ENCODE measurements at regions not wholly inside any gene's neighbourhood (a gene's known extent, or its start where the extent isn't known, plus 50 kb on each side); places are given as distances from the start of the nearest gene placed in this dataset.
"Not testable (repeated sequence)": the region's sequence is repeated elsewhere in the genome, so short reads cannot be mapped to it uniquely, and the experiment has no call there.

- no peak for FAIRE-seq
These were observed 861.3 kb downstream of the TBC1D22A start for GRCh38 chr22:47623763-47624148.

- FAIRE-seq, result no peak
These were observed 860.8 kb downstream of the TBC1D22A start for GRCh38 chr22:47623066-47623762.

GRCh38 chr22:47622541-47622940, 860.1 kb downstream of the TBC1D22A start:
- no peak for FAIRE-seq

DNA sequence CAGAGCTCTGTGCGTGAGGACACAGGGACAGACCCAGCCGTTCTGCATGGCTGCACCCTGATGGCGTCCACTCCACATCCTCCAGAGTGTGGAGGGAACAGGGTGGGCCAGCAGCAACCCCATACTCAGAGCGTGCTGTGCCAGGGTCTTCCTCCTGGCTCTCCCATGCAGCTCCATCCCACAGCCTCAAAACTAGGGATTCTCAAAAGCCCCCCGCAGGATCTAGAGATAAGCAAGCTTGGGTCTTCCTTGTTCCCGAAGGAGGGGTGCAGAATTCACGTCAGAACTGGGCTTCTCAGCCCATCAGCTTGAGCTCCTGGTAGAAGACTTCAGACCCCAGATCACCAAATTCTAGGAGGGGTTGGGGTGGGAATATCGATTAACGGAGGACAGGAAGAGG, 858.8 kb downstream of the TBC1D22A start:
- FAIRE-seq, result no peak

GRCh38 chr22:47620391-47620790, 857.9 kb downstream of the TBC1D22A start:
- no peak for FAIRE-seq

- FAIRE-seq, result no peak
These were observed 857.2 kb downstream of the TBC1D22A start for GRCh38 chr22:47619631-47620030.

GRCh38 chr22:47618180-47619010, 855.9 kb downstream of the TBC1D22A start:
- FAIRE-seq, result no peak

- FAIRE-seq, result no peak
These were observed 854.7 kb downstream of the TBC1D22A start for GRCh38 chr22:47617186-47617585.

DNA sequence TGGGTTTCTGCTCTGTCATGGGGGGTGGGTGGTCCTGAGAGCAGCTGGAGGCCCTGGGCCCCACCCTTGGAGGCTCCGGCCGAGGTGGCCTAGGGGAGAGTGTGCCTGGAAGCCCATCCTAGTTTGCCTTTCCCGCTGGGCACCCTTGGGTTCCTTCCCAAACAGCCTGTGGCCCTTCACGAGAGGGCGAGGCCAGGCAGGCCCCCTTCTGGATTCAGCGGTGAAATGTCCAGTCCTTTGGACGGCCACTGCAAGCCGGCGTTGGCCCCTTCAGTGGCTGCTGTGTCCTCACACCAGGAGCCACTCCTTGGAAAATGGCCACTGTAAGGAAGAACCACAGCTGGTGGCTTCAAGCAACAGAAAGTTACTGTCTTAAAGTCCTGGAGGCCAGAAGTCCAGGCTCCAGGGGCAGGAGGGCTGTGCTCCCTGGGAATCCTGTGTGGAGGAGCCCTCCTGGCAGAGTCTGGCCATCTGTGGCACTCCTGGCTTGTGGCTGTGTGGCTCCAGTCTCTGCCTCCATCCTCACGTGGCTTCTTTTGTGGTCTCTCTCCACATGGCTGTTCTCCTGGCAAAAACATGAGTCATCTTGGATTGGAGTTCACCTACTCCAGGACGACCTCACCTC, 854.1 kb downstream of the TBC1D22A start:
- no peak for FAIRE-seq

DNA sequence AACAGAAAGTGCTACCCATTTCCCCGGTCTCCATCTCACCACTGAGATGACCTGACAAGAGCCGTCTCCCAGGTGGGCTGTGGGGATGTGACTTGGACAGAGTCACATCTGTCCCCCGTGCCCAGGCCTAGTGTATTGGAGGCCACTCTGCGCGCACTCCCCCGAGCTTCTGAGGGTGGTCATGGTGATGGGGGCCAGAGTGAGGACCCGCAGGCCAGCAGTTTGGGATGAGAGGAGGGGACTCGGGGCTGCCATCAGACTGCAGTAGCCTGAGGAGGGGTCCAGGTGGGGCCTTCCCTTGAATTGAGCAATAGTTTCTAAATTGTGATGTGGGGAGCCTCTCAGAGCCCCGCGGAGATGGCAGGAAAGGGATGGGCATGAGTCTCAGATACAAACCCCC, 852.6 kb downstream of the TBC1D22A start:
- no peak for FAIRE-seq

DNA sequence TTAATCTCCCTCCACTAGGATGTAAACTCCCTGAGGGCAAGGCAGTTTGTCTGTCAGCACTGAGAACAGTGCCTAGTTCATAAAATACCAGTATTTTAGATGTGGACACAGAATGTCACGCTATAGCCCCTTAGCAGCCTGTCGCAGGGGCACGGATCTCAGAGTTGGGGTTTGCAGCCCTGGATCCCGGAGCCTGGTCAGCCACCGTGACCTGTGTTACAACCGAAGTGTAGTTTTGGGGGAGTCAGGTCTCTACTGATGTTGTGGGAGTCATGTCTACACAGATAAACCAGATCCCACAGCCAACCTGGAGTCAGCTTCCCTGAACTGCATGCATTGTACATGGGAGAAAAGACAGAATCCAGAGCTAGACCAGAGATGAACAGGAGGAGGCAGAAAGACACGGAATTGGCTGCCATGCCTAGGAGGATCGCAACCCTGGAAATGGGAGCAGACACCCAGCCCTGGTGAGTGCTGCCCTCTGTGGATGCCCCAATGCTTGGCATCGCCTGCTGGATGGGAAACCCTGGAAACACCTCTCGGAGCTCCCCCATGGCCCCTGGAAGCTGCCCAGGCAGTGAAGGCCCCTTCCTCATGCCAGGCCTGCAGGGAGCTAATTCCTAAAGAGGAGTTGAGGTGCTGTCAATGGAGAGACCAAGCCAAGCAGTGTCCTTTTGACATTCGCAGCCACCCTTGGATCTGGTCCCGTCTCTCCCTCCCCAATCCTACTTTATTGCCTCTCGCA, 851.3 kb downstream of the TBC1D22A start:
- no peak for FAIRE-seq

DNA sequence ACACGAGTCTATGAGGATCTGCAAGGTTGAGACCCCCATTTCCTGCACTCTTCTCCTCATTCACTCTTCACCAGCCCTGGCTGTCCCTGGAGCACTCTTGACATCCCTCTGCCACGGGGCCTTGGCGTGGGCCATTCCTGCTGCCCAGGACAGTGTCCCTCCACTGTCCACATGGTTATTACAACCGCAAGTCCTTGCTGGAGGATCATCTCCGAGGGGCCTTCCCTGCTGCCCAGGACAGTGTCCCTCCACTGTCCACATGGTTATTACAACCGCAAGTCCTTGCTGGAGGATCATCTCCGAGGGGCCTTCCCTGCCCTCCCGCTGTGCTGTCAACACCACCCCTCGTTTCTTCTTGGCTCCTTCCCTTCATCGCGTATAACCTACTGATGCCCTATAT, 850.7 kb downstream of the TBC1D22A start:
- FAIRE-seq, result not testable (repeated sequence)

GRCh38 chr22:47612311-47612910, 850.0 kb downstream of the TBC1D22A start:
- FAIRE-seq, result no peak

DNA sequence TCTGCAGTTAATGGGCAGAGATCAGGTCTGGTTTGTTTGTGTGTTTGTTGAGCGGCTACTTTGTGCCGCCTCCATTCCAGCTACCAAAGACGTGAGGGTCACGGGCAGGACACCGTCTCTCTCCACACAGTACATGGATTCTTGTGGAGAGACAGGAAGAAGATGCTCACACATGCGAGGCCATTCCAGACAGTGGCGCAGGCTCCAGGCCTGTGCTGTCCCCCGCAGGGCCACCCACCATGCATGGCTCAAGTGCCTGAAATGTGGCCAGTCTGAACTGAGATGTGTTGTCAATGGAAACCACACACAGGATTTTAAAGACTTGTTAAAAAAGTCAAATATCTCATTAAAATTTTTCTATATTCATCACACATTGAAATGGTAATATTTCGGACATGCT, 848.3 kb downstream of the TBC1D22A start:
- no peak for FAIRE-seq

- no peak for FAIRE-seq
These were observed 847.8 kb downstream of the TBC1D22A start for GRCh38 chr22:47610281-47610680.

DNA sequence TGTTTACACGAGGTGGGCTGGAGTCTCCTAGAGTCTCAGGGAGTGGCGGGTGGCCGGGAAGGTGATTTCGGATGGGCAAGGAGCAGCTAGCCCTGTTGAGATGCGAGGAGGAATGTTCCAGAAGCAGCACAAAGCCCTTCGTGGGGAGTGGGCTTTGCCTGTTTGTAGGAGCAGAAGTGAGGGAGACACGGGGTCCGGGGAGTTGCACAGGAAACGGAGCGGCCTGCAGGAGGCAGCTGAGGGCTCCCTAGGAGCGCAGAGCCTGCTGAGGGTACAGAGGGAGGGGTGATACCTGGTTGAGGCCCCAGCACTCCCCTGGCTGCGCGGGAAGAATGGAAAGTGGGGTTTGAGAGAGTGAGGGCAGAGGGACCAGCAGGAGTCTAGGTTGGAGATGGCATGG, 847.2 kb downstream of the TBC1D22A start:
- no peak for FAIRE-seq

DNA sequence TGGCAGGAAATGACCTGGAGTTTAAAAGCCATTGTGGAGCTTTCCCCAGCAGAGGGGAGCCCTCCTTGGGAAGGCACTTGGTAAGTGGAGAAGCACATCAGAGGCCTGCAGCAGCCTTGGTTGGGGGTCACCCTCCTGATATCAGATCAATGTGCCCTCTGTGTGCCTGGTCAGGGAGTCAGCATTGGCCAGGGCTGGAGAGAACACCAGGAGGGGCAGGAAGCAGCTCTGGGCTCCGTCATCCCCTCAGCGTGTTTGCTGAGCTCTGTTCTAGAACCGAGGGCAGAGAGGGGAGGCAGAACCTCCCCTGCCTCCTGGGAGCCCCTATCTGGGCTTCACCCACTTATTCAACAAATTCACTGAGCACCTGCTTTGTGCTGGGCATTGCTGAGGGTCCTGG, 846.0 kb downstream of the TBC1D22A start:
- FAIRE-seq, result no peak

DNA sequence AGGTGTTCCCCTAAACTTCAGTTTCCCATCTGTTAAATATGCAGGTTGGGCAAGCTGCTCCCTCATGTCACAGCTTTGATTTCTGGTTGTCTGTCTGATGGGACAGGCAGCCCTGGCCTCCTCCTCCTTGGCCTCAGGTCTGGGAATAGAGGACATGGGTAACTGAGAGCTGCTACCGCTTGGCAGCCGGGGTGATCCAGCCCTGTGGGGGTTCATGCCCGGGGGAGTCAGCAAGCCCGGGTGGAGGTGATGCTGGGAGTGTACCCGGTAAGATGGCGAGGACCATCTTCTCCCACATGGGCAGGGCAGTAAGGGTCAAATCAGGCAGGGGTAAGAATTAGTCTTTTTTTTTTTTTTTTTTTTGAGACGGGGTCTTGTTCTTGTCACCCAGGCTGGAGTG, 845.0 kb downstream of the TBC1D22A start:
- FAIRE-seq, result no peak

- FAIRE-seq, result no peak
These were observed 844.0 kb downstream of the TBC1D22A start for GRCh38 chr22:47606426-47606825.

GRCh38 chr22:47605886-47606285, 843.4 kb downstream of the TBC1D22A start:
- FAIRE-seq, result no peak

- FAIRE-seq, result no peak
These were observed 843.0 kb downstream of the TBC1D22A start for GRCh38 chr22:47605441-47605840.

DNA sequence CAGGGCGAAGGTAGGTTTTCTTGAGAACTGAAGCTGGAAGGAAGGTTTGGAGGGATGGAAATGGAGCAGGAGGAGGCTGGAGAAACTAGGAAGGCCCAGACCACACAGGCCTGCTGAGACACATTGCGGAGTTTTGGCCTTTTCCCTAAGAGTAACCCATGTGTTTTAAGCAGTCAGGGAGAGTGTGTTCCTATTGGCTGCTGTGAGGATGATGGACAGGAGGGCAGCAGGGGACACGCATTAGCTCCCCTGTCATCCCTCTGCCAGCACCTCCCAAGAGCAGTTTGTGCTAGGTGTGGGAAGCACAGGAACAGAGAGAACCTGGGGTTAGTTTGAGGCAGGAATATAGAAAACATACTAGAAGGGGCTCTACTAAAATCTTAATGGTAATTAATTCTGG, 842.1 kb downstream of the TBC1D22A start:
- no peak for FAIRE-seq

DNA sequence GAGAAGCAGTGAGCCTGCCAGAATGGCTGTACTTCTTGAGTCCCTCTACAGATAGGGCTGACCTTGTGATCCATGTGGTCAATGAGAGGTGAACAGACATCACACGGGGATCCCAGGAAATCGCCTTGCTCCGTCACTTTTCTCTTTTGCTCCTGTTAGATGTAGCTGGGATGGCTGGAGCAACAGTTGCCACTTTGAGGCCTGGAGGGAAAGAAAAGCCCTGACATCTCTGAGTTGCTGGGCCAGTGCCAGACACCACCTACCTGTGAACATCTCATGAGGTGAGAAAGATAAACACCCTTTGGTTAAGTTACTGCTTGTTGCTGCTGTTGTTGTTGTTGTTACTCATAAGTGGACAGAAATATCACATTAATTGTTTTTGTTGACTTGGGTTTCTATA, 840.3 kb downstream of the TBC1D22A start:
- FAIRE-seq, result no peak
